Type B pancreatic cell (in vitro differentiated cells): ENCODE measurements at regions not wholly inside any gene's neighbourhood (a gene's known extent, or its start where the extent isn't known, plus 50 kb on each side); places are given as distances from the start of the nearest gene placed in this dataset.

Experiments
- DNase-seq: peaks from one replicate; pipeline ENCODE4 v3.0.0; 2021; ENCODE audit warnings: mixed read lengths; ENCODE audit not compliant: unreplicated experiment; ENCODE audit errors: extremely low spot score
- H3K27ac Mint-ChIP-seq: 2 replicates; pipeline ENCODE4 v1.8.0; 2021; ENCODE audit warnings: mild to moderate bottlenecking, mixed read lengths
- H3K27me3 Mint-ChIP-seq: 2 replicates; pipeline ENCODE4 v1.8.0; 2021; ENCODE audit warnings: mixed read lengths
- H3K36me3 Mint-ChIP-seq: 2 replicates; pipeline ENCODE4 v1.8.0; 2021; ENCODE audit warnings: mixed read lengths
- H3K4me1 Mint-ChIP-seq: one replicate; pipeline ENCODE4 v1.8.0; 2021; ENCODE audit warnings: mixed read lengths; ENCODE audit not compliant: unreplicated experiment
- H3K4me3 Mint-ChIP-seq: 2 replicates; pipeline ENCODE4 v1.8.0; 2021; ENCODE audit warnings: mild to moderate bottlenecking, mixed read lengths
- H3K9me3 Mint-ChIP-seq: 2 replicates; pipeline ENCODE4 v1.8.0; 2021; ENCODE audit warnings: mixed read lengths
- TF ChIP-seq, protein P1 (sequence below): fragments of 200-600 bp; sonication (generic); conservative IDR thresholded peaks from 2 replicates; pipeline ENCODE4 v1.5.0; 2021; ENCODE audit warnings: antibody characterized with exemption, mild to moderate bottlenecking

DNA sequence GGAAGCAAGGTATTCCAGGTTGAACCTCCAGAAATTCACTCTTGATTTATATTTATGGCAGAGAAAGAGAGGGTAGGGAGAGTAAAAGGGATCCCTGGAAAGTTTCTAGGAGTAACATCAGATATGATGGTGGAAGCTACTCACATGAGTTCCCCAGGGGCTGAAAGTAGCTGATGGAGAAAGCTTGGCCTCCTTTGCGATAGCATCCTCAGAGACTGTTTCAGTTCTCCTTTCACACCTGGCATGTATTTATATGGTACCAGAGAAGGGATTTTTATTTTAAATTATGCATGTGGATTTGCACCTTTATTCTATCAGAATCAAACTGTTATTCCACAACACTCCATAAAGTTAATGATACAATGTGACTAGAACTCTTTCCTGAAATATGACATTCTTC, 126.3 kb upstream of the OSR1 start:
- H3K27ac Mint-ChIP-seq = no peak overlapping the region
- no peak overlapping the region for H3K4me3 Mint-ChIP-seq
- no peaks in the 10 kb centered on the region for H3K4me1 Mint-ChIP-seq
- H3K27me3 Mint-ChIP-seq = peaks cover 3% of the 10 kb centered on the region
- H3K9me3 Mint-ChIP-seq = no peaks in the 10 kb centered on the region
- H3K36me3 Mint-ChIP-seq = no peaks in the 10 kb centered on the region
- TF ChIP-seq, protein P1, sequence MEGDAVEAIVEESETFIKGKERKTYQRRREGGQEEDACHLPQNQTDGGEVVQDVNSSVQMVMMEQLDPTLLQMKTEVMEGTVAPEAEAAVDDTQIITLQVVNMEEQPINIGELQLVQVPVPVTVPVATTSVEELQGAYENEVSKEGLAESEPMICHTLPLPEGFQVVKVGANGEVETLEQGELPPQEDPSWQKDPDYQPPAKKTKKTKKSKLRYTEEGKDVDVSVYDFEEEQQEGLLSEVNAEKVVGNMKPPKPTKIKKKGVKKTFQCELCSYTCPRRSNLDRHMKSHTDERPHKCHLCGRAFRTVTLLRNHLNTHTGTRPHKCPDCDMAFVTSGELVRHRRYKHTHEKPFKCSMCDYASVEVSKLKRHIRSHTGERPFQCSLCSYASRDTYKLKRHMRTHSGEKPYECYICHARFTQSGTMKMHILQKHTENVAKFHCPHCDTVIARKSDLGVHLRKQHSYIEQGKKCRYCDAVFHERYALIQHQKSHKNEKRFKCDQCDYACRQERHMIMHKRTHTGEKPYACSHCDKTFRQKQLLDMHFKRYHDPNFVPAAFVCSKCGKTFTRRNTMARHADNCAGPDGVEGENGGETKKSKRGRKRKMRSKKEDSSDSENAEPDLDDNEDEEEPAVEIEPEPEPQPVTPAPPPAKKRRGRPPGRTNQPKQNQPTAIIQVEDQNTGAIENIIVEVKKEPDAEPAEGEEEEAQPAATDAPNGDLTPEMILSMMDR = no peak
- DNase-seq = no peak

DNA sequence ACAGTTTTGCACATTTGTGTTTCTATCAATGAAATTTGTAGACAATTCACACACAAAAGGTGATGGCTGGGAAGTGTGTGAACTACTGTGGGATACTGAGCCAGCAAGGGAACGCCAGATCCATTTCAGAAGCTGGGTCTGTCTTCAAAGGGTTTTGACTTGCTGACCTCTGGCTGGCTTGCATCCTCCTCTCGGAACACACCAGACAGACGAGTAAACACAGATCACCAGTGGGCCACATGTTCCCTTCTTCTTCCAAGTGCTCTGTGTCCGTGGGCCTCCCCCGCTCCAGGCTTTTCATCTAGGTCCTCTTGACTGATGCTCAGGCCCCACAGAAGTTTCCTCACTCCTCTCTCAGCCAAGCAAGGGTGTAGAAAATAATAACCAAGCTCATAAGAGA, 122.2 kb upstream of the OSR1 start:
- Mint-ChIP-seq H3K4me3 (no peak overlapping the region), H3K4me1 (no peaks in the 10 kb centered on the region), H3K27ac (no peak overlapping the region), H3K9me3 (no peaks in the 10 kb centered on the region), H3K27me3 (peaks cover 5% of the 10 kb centered on the region), H3K36me3 (no peaks in the 10 kb centered on the region)
- DNase-seq = no peak
- TF ChIP-seq, protein P1 = no peak

DNA sequence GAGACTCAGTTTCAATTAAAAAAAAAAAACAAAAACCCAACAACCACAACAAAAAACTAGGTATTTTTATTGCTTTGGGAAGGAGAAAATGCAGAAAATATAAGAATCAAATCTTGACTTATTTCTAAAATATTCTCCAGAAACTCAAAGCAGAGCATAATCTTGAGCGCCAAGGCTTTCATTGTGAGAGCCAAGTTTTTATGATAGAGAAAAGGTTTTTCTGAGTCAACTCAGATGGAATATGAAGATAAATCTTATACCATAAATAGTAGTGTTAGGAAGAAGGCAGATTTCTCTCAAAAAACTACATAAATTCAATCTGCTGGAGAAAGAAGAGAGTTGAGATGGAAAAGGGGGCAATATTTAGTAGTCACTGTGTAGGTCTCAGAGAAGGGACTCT, 121.2 kb upstream of the OSR1 start:
- Mint-ChIP-seq H3K4me1 (no peaks in the 10 kb centered on the region), H3K4me3 (no peak overlapping the region), H3K36me3 (no peaks in the 10 kb centered on the region), H3K9me3 (no peaks in the 10 kb centered on the region), H3K27me3 (peaks cover 5% of the 10 kb centered on the region), H3K27ac (no peak overlapping the region)
- DNase-seq = no peak
- TF ChIP-seq, protein P1 = no peak

DNA sequence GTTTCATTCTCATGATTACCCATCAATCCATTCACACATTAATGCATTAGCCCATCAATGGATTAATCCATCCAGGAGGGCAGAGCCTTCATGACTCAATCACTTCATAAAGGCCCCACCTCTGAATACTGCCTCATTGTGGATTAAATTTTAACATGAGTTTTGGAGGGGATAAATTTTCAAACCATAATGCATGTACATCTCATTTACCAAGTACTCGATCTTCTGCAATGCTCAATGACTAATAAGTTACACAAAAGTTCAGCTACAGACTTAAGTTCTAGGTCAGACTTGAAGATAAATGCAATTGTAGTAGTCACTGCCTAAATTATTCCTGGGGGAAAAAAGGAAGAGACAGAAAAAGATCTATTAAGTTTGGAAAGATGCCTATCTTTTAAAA, 120.0 kb upstream of the OSR1 start:
- Mint-ChIP-seq H3K9me3 (no peaks in the 10 kb centered on the region), H3K4me3 (no peak overlapping the region), H3K36me3 (no peaks in the 10 kb centered on the region), H3K27ac (no peak overlapping the region), H3K4me1 (no peaks in the 10 kb centered on the region), H3K27me3 (peaks cover 5% of the 10 kb centered on the region)
- DNase-seq = no peak
- TF ChIP-seq, protein P1 = no peak

DNA sequence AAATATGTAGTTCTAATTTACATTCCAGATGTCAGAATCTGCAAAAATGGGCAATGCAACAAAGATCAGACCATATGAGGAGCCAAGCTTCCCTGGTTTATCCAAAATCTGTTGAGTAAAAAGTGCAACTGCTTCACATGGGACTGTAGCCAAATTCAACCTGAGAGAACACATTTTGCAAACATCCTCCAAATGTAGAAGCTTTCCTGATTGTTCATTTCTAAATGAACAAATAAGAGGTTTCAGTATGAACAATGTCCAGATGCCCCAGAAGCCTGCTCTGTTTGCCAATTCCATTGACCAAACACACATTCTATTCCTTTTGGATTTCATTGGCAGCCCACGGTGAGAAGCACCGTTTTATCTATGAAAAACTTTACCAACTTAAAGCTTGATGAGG, 117.9 kb upstream of the OSR1 start:
- TF ChIP-seq, protein P1 = no peak
- DNase-seq = no peak
- Mint-ChIP-seq H3K4me3 (no peak overlapping the region), H3K36me3 (no peaks in the 10 kb centered on the region), H3K4me1 (no peaks in the 10 kb centered on the region), H3K27me3 (peaks cover 8% of the 10 kb centered on the region), H3K9me3 (no peaks in the 10 kb centered on the region), H3K27ac (no peak overlapping the region)

DNA sequence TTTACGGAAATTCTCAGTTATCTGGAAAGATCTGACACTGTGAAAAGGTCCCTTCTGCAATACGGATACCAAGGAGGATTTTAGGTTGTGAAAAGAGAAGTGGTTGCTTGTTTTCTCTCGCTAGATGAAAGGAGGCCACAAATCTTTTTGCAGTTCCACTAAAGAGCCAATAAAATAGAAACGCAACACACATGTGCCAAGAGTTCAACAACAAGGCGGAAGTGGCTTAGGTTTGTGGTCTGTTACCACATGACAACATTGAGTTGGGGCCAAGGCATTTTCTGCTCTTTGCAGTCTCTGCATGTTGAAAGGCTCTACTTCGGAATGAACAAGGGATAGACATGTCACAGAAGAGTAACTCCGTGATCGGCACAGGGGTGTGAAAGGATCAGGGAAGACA, 115.7 kb upstream of the OSR1 start:
- H3K9me3 Mint-ChIP-seq = no peaks in the 10 kb centered on the region
- H3K4me1 Mint-ChIP-seq = no peaks in the 10 kb centered on the region
- H3K36me3 Mint-ChIP-seq = no peaks in the 10 kb centered on the region

More for the DNA sequence above, 115.7 kb upstream of the OSR1 start:
- DNase-seq = no peak
- Mint-ChIP-seq H3K27me3 (peaks cover 10% of the 10 kb centered on the region), H3K27ac (no peak overlapping the region), H3K4me3 (no peak overlapping the region)
- TF ChIP-seq, protein P1 = no peak
